ENCODE measurements at regions not wholly inside any gene's neighbourhood (a gene's known extent, or its start where the extent isn't known, plus 50 kb on each side); places are given as distances from the start of the nearest gene placed in this dataset.
"Not testable (repeated sequence)": the region's sequence is repeated elsewhere in the genome, so short reads cannot be mapped to it uniquely, and the experiment has no call there.

GRCh38 chr6:1197309-1197708, 114.6 kb upstream of the FOXQ1 start:
- DNase-seq = no peak

GRCh38 chr6:1191141-1191630, 120.7 kb upstream of the FOXQ1 start:
- DNase-seq = no peak

- DNase-seq = no peak
Measured at GRCh38 chr6:1190366-1190765, 121.5 kb upstream of the FOXQ1 start.

- DNase-seq = no peak
Measured at GRCh38 chr6:1188199-1188598, 123.7 kb upstream of the FOXQ1 start.

GRCh38 chr6:1187293-1188131, 124.4 kb upstream of the FOXQ1 start:
- no peak for DNase-seq

GRCh38 chr6:1184318-1184717, 127.6 kb upstream of the FOXQ1 start:
- no peak for DNase-seq

- no peak for DNase-seq
Measured at GRCh38 chr6:1182722-1183521, 129.0 kb upstream of the FOXQ1 start.

- no peak for DNase-seq
Measured at GRCh38 chr6:1181939-1182605, 129.8 kb upstream of the FOXQ1 start.

- DNase-seq = no peak
Measured at GRCh38 chr6:1179571-1180459, 132.1 kb upstream of the FOXQ1 start.

GRCh38 chr6:1178590-1178989, 133.3 kb upstream of the FOXQ1 start:
- no peak for DNase-seq

- no peak for DNase-seq
Measured at GRCh38 chr6:1176567-1176966, 135.3 kb upstream of the FOXQ1 start.

- no peak for DNase-seq
Measured at GRCh38 chr6:1175877-1176276, 136.0 kb upstream of the FOXQ1 start.

- DNase-seq = no peak
Measured at GRCh38 chr6:1170794-1171193, 141.1 kb upstream of the FOXQ1 start.

GRCh38 chr6:1164600-1164999, 147.3 kb upstream of the FOXQ1 start:
- DNase-seq = no peak

GRCh38 chr6:1163501-1163900, 148.4 kb upstream of the FOXQ1 start:
- DNase-seq = no peak

GRCh38 chr6:1162367-1163275, 149.3 kb upstream of the FOXQ1 start:
- no peak for DNase-seq

GRCh38 chr6:1156411-1156810, 155.5 kb upstream of the FOXQ1 start:
- DNase-seq = not testable (repeated sequence)

- DNase-seq = no peak
Measured at GRCh38 chr6:1153696-1154245, 158.1 kb upstream of the FOXQ1 start.

GRCh38 chr6:1146500-1146899, 165.4 kb upstream of the FOXQ1 start:
- DNase-seq = no peak

GRCh38 chr6:1145768-1146218, 166.1 kb upstream of the FOXQ1 start:
- DNase-seq = no peak
